ENCODE measurements at regions not wholly inside any gene's neighbourhood (a gene's known extent, or its start where the extent isn't known, plus 50 kb on each side); places are given as distances from the start of the nearest gene placed in this dataset.

DNA sequence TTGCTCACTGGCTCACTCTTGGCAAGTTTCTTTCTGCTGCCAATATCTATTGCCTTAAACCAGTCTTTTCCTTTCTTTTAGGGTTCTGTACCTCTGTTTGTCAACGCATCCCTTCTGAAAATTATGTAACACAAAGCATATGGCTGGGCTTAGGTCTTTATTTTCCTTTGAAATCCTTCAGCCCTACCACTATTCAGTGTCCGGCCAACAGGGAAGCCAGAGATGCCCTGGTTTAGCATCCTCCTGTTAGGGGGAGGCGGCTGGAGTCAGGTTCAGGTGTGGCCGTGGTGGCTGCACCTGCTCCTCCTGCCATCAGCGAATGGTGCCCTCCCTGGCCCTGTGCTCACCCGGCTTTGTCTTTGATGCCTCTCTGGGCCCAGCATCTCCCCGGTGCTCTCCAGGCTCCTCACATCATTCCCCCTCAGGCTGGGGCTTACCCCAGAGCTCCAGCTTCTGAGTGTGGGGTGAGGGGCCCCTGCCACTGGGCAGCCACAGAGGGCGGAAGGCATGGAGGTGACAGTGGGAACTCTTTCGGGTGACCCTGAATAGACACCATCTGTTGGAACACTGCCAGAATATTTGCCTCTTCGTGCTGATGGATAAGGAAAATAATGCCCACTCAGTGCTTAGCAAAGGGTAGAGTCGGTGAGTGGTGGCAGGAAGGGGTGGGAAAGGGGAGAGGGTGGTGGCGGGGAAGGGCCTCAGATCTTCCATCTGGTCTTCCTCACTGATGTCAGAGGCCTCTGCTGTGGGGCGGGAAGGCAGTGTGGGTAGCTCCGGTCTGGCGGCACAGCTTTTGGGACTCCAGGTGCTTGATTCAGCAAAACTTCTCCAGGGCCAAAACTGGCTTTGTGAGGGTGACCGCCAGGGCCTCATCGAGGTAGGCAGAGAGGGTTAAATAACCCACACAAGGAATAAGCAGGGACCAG, 97.2 kb downstream of the DACT2 start:
- Mint-ChIP-seq H3K36me3 (no peaks in the 10 kb centered on the region), H3K4me3 (no peak overlapping the region), H3K4me1 (no peaks in the 10 kb centered on the region), H3K9me3 (no peaks in the 10 kb centered on the region), H3K27me3 (no peaks in the 10 kb centered on the region), H3K27ac (no peak overlapping the region)
- no peak for DNase-seq
- ATAC-seq (replicated peaks): no peak

GRCh38 chr6:168221497-168222079, 98.0 kb downstream of the DACT2 start:
- DNase-seq (no peak), ATAC-seq (replicated peaks) (no peak)
- H3K4me3 Mint-ChIP-seq: no peak overlapping the region
- H3K27ac Mint-ChIP-seq: no peak overlapping the region
- H3K36me3 Mint-ChIP-seq: no peaks in the 10 kb centered on the region
- no peaks in the 10 kb centered on the region for H3K4me1 Mint-ChIP-seq
- no peaks in the 10 kb centered on the region for H3K27me3 Mint-ChIP-seq
- no peaks in the 10 kb centered on the region for H3K9me3 Mint-ChIP-seq

DNA sequence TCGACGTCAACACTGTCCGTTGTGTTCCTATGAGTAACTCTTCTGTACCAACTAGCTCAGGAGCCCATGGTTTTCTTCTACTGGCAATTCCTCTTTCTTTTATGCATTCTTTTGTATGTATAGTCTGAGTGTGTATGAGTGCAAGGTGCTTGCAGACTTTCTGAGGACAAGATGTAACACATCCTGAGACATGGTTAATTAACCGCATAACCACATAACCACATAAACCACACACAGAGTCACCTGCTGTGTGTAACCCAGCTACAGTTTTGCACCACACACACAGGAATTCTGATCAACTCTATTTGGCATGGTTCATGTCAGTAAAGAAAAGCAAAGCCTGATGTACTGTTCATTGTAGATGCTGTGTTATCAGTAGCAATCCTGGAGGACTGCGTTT, 98.6 kb downstream of the DACT2 start:
- H3K4me1 Mint-ChIP-seq: no peaks in the 10 kb centered on the region
- DNase-seq (no peak), ATAC-seq (replicated peaks) (no peak)
- H3K4me3 Mint-ChIP-seq: no peak overlapping the region
- no peaks in the 10 kb centered on the region for H3K36me3 Mint-ChIP-seq
- H3K27me3 Mint-ChIP-seq: no peaks in the 10 kb centered on the region
- no peak overlapping the region for H3K27ac Mint-ChIP-seq
- H3K9me3 Mint-ChIP-seq: no peaks in the 10 kb centered on the region

DNA sequence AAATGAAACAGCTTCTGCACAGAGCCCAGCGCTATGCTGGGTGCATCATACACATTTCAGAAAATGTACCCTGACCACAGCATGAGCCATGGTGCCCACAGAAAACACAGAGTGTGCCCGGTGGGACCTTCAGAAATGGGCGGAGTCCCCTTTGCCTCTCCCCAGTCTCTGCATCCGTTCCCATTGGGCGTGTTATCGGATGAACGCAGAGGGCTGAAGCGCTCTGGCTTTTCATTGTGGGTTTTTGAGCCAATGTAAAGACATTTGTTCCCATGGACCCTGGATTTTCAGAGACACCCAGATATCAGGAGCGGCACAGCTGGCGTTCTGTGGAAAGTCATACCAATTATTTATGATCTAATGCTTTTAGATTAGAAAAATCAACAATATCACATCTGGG, 99.8 kb downstream of the DACT2 start:
- Mint-ChIP-seq H3K4me1 (no peaks in the 10 kb centered on the region), H3K9me3 (no peaks in the 10 kb centered on the region), H3K27me3 (no peaks in the 10 kb centered on the region), H3K36me3 (no peaks in the 10 kb centered on the region), H3K27ac (no peak overlapping the region), H3K4me3 (no peak overlapping the region)
- DNase-seq (no peak), ATAC-seq (replicated peaks) (no peak)

GRCh38 chr6:168218785-168219566, 100.6 kb downstream of the DACT2 start:
- Mint-ChIP-seq H3K4me1 (no peaks in the 10 kb centered on the region), H3K9me3 (no peaks in the 10 kb centered on the region), H3K36me3 (no peaks in the 10 kb centered on the region), H3K27me3 (no peaks in the 10 kb centered on the region), H3K4me3 (no peak overlapping the region), H3K27ac (no peak overlapping the region)
- no peak for DNase-seq
- ATAC-seq (replicated peaks): no peak

DNA sequence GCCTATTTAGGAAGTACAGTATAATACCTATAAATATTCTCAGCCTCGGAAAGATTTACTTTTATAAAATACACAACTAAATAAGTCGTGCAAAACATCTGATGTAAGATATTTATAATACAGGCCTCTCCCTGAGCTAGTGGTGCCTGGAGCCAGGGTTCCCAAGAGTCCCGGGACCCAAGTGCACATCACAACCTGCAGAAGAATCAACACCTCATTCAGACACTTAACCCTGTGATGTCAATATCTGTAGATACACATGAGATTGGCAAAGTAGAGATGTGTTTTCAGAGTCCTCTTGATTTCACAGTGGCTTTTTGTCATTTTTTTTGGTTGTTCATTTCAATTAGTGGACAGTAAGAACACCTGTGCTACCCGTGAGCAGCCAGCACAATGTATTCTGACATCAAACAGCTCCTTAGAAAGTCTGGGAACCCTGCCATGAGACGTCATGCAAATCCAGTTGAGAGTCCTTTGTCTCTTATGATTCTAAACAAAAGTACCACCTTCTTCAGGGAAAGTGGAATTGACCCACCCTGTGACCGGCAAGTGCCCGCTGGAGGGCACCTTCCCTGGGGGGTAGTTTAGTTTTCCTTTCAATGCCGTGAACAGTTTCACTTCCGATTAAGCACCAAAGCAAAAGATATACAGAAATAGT, 101.6 kb downstream of the DACT2 start:
- Mint-ChIP-seq H3K4me3 (no peak overlapping the region), H3K36me3 (no peaks in the 10 kb centered on the region), H3K9me3 (no peaks in the 10 kb centered on the region), H3K27me3 (no peaks in the 10 kb centered on the region), H3K27ac (no peak overlapping the region), H3K4me1 (no peaks in the 10 kb centered on the region)
- no peak for ATAC-seq (replicated peaks)
- no peak for DNase-seq

GRCh38 chr6:168217216-168217879, 102.2 kb downstream of the DACT2 start:
- Mint-ChIP-seq H3K27me3 (no peaks in the 10 kb centered on the region), H3K36me3 (no peaks in the 10 kb centered on the region), H3K27ac (no peak overlapping the region), H3K4me1 (no peaks in the 10 kb centered on the region), H3K9me3 (no peaks in the 10 kb centered on the region), H3K4me3 (no peak overlapping the region)
- DNase-seq: no peak
- no peak for ATAC-seq (replicated peaks)

DNA sequence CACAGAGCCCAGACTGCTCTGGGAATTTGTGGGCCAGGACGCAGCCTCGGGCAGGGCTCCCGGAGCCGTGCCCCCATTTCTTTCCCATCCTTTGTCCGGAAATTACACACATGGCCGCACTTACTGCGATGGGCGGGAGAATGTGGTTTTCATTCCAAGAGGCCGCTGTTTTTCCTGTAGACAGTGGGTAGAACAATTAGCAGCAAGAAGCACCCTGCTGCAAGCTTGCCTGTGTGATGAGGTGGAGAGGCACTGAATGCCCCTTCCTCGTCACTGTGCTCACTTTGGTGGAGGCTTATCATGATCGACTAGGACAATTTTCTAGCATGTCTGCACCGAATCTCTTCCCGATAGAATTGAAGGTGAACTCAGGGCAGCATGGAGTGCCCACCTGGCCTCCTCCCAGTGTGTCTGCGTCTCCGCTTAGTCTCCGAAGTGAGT, 102.8 kb downstream of the DACT2 start:
- no peaks in the 10 kb centered on the region for H3K4me1 Mint-ChIP-seq
- H3K4me3 Mint-ChIP-seq: no peak overlapping the region
- no peak for DNase-seq
- H3K27ac Mint-ChIP-seq: no peak overlapping the region
- H3K36me3 Mint-ChIP-seq: peaks cover 0 to 1% of the 10 kb centered on the region in 2 donors
- peaks cover 0 to 1% of the 10 kb centered on the region in 2 donors for H3K9me3 Mint-ChIP-seq
- ATAC-seq (replicated peaks): no peak
- no peaks in the 10 kb centered on the region for H3K27me3 Mint-ChIP-seq

DNA sequence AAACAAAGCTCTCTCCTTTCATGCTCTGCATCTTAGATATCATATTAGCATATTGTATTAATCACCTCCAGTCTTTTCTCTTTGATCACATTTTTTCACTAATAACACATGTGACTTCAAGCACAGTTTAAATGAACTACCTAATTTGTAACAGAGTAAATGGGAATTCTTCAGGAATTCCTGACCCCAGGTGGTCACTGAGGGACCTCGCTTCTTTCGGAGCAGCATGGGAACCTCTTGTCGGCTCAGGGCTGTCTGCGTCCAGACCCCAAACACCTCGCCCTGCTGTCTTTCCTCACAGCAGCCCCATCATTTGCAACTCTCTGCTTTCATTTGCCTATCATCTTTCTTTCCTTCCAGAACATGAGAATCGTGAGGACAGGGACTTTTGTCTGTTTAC, 103.5 kb downstream of the DACT2 start:
- H3K36me3 Mint-ChIP-seq: peaks cover 0 to 1% of the 10 kb centered on the region in 2 donors
- ATAC-seq (replicated peaks): no peak

DNA sequence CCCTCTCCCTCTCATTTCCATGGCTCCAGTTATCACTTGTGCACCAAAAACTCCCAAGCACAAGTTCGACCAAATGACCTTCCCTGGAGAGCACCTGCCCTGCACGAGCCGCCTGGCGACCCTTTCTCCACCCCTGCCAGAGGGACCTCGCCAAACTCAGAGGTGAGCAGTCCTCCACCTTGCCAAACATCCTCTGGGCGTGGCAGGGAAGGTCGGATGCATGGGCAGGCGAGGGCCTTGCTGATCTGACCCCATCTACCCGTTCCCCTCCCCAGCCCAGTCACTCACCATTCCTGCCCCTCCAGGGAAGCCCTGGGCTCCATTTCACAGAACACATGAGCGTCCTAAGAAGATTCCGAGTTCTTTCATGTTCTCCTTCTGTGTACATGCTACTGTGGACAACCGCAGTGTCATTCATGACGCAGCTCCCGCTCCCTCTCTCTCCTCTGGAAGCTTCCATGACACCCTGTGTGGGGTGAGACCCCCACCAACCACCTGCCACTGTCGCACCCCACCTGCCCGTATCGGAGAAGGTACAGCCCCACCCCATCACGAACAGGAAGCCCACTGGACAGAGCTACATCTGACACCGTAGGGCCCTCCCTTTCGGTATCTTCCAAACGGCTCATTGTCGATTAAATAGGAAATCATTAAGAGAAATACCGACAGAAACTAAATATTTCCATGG, 104.3 kb downstream of the DACT2 start:
- Mint-ChIP-seq H3K4me1 (no peaks in the 10 kb centered on the region), H3K36me3 (peaks cover 0 to 1% of the 10 kb centered on the region in 2 donors), H3K9me3 (peaks cover 0 to 1% of the 10 kb centered on the region in 2 donors), H3K27me3 (no peaks in the 10 kb centered on the region), H3K4me3 (no peak overlapping the region), H3K27ac (no peak overlapping the region)
- no peak for ATAC-seq (replicated peaks)
- no peak for DNase-seq

More for the DNA sequence above, 103.5 kb downstream of the DACT2 start:
- Mint-ChIP-seq H3K27ac (no peak overlapping the region), H3K4me1 (no peaks in the 10 kb centered on the region), H3K9me3 (peaks cover 0 to 1% of the 10 kb centered on the region in 2 donors), H3K4me3 (no peak overlapping the region), H3K27me3 (no peaks in the 10 kb centered on the region)
- DNase-seq: no peak

DNA sequence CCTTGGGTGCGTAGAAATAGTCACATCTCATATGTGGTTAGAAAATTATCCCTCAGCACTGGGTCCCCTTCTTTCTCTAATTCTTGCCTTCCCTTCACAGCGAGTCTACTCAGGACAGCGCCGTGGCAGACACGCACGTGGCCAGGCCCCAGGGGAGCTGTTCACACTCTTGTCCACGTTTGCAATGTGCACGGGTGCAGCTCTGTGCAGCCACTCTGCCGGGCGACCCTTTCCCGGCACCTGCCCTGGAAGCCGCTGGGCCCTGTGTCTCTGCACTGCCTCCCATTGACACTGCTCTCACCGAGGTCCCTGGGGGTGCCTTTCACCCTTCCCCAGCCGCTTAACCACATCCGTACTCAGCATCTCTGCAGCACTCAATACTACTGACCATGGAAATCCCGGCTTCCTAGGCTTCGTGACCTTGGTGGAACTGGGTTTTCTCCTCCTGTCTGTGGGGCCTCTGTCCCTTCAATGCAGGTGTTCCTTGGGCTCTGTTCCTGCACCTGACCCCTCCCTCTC, 104.9 kb downstream of the DACT2 start:
- peak in 1 of 2 donors; percentile 7 for ATAC-seq (replicated peaks)
- H3K4me3 Mint-ChIP-seq: no peak overlapping the region
- H3K27ac Mint-ChIP-seq: no peak overlapping the region
- H3K36me3 Mint-ChIP-seq: peaks cover 0 to 1% of the 10 kb centered on the region in 2 donors
- no peaks in the 10 kb centered on the region for H3K27me3 Mint-ChIP-seq
- peaks cover 3 to 4% of the 10 kb centered on the region in 2 donors for H3K9me3 Mint-ChIP-seq
- no peak for DNase-seq
- H3K4me1 Mint-ChIP-seq: no peaks in the 10 kb centered on the region

DNA sequence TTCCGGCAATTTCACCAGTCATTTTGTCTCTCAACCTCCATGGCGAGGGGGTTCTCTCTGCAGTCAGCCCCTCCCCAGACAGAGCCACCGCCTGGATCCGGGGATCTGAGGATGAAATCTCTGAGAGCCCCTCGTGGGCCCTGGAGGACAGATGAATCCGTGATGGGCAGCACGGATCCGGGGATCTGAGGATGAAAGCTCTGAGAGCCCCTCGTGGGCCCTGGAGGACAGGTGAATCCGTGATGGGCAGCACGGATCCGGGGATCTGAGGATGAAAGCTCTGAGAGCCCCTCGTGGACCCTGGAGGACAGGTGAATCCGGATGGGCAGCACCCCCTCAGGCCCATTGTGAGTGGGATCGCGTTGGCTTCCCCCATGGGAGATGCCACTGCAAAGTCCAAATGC, 106.5 kb downstream of the DACT2 start:
- no peak overlapping the region for H3K27ac Mint-ChIP-seq

DNA sequence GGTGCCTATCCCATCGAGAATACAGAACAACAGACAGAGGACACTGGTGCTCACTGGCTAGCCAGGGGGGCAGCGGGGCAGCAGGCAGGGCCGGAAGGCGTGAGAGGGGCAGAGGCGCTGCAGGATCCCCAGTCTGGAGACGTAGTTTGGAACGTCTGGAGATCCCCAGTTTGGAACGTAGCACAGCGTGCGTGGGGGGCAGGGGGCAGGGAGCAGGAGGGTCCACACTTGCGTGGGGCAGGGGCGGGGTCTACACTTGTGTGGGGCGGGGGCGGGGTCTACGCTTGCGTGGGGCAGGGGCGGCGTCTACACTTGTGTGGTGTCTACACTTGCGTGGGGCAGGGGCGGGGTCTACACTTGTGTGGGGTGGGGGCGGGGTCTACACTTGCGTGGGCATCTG, 107.2 kb downstream of the DACT2 start:
- no peak overlapping the region for H3K27ac Mint-ChIP-seq
- H3K4me1 Mint-ChIP-seq: no peaks in the 10 kb centered on the region
- no peak for ATAC-seq (replicated peaks)
- no peaks in the 10 kb centered on the region for H3K27me3 Mint-ChIP-seq
- H3K4me3 Mint-ChIP-seq: no peak overlapping the region
- peaks cover 0 to 1% of the 10 kb centered on the region in 2 donors for H3K36me3 Mint-ChIP-seq
- no peak for DNase-seq
- H3K9me3 Mint-ChIP-seq: peaks cover 4 to 5% of the 10 kb centered on the region in 2 donors

More for the DNA sequence above, 106.5 kb downstream of the DACT2 start:
- no peak for DNase-seq
- Mint-ChIP-seq H3K4me1 (no peaks in the 10 kb centered on the region), H3K4me3 (no peak overlapping the region), H3K27me3 (no peaks in the 10 kb centered on the region), H3K36me3 (peaks cover 0 to 1% of the 10 kb centered on the region in 2 donors), H3K9me3 (peaks cover 4 to 5% of the 10 kb centered on the region in 2 donors)
- ATAC-seq (replicated peaks): no peak

All from stimulated activated naive B cell treated with anti-CD40 and anti-IgM and Interleukin-4, amounts not matched to agents 10 μg/mL and 1 μg/mL and 100 μg/mL, for 72 hours (primary cell).